K562 (cell line): ENCODE measurements at regions not wholly inside any gene's neighbourhood (a gene's known extent, or its start where the extent isn't known, plus 50 kb on each side); places are given as distances from the start of the nearest gene placed in this dataset.

Experiments
- ATAC-seq: fragments of 200-7000 bp; cut with Tn5 transposase; 3 replicates; pipeline ENCODE4 v1.9.1; 2020; ENCODE audit warnings: moderate library complexity
- BruUV-seq: library from RNA; stranded (reverse); fragments of 400-500 nt; replicated peaks from 2 replicates; lab custom pipeline; 2021; lab: Mats Ljungman, UMichigan
- CTCF ChIA-PET: fragments of 300-600 bp; formaldehyde crosslinking; extraction: SDS; loops from one replicate; lab custom pipeline; 2021; ENCODE audit warnings: low intra/inter-chr PET ratio; lab: Yijun Ruan, JAX
- POLR2A ChIA-PET: fragments of 300-600, 350-650 bp; sonication (Branson Sonifier 250); formaldehyde crosslinking; extraction: SDS; loops from one replicate; lab custom pipeline; 2021; ENCODE audit warnings: antibody characterized with exemption, inconsistent platforms; lab: Yijun Ruan, JAX
- DNase-seq, 4 experiments: peaks; one replicate each; pipeline versions ENCODE4 v3.0.0 to v3.0.0-alpha.2; 2011 to 2018; ENCODE audit warnings: low spot score in 3 of 4, mixed read lengths in 3 of 4; ENCODE audit errors: extremely low read depth in 1 of 4
- FAIRE-seq: peaks from 2 replicates; lab custom pipeline; 2011; peaks lifted over from hg19 to GRCh38; lab: Jason Lieb, UNC
- H2AFZ ChIP-seq: 2 replicates; pipeline ENCODE4 v1.6.0; 2011; ENCODE audit warnings: low read depth, low read length, control low read depth, inconsistent platforms
- H3K27ac ChIP-seq: fragments of 200-600 bp; 3 replicates; pipeline ENCODE4 v1.8.0; 2011; ENCODE audit warnings: low read depth, mild to moderate bottlenecking, control low read depth, inconsistent platforms, low read length, moderate library complexity, mixed read lengths; ENCODE audit errors: extremely low read depth
- H3K27me3 ChIP-seq, 2 experiments: fragments of 300-600 bp in 1 of 2; 2 replicates in 1 of 2; 3 replicates in 1 of 2; pipeline versions ENCODE4 v1.6.0 to v1.8.0; 2011; ENCODE audit warnings: inconsistent platforms in 2 of 2, low read length in 2 of 2, mild to moderate bottlenecking in 1 of 2, mixed read lengths in 1 of 2, moderate library complexity in 1 of 2; ENCODE audit not compliant: control insufficient read depth in 2 of 2, insufficient read depth in 2 of 2
- H3K36me3 ChIP-seq: fragments of 300-600 bp; 3 replicates; pipeline ENCODE4 v1.8.0; 2011; ENCODE audit warnings: mild to moderate bottlenecking, low read length, inconsistent platforms; ENCODE audit not compliant: control insufficient read depth, insufficient read depth
- H3K4me1 ChIP-seq, 2 experiments: fragments of 200-600 bp in 1 of 2; replicated peaks in 1 of 2; 2 replicates in 1 of 2; 3 replicates in 1 of 2; pipeline versions ENCODE4 v1.5.1 to v1.8.0; 2011; ENCODE audit warnings: inconsistent platforms in 2 of 2, low read length in 2 of 2, mild to moderate bottlenecking in 1 of 2, mixed read lengths in 1 of 2, moderate library complexity in 1 of 2; ENCODE audit not compliant: control insufficient read depth in 2 of 2, insufficient read depth in 2 of 2
- H3K4me2 ChIP-seq: 2 replicates; pipeline ENCODE4 v1.6.1; 2011; ENCODE audit warnings: low read length, control low read depth, inconsistent platforms, mixed read lengths; ENCODE audit not compliant: insufficient read depth
- H3K4me3 ChIP-seq: fragments of 200-600 bp; sonication (generic), shearing (Covaris generic); 2 replicates; pipeline ENCODE4 v1.5.1; 2016; ENCODE audit warnings: control low read depth, inconsistent platforms
- H3K79me2 ChIP-seq: fragments of 200-600 bp; 3 replicates; pipeline ENCODE4 v1.8.0; 2011; ENCODE audit warnings: low read length, inconsistent platforms; ENCODE audit not compliant: control insufficient read depth, insufficient read depth
- H3K9ac ChIP-seq, 2 experiments: 2 replicates each; pipeline versions ENCODE4 v1.6.0 to v1.6.1; 2011; ENCODE audit warnings: low read depth in 2 of 2, low read length in 2 of 2, control low read depth in 1 of 2, inconsistent platforms in 1 of 2, mild to moderate bottlenecking in 1 of 2, mixed read lengths in 1 of 2; ENCODE audit not compliant: insufficient read depth in 1 of 2
- H3K9me1 ChIP-seq: one replicate; pipeline ENCODE4 v1.6.0; 2011; ENCODE audit warnings: inconsistent platforms, mild to moderate bottlenecking, low read length, moderate library complexity; ENCODE audit not compliant: control insufficient read depth, insufficient read depth
- H3K9me3 ChIP-seq: replicated peaks from 2 replicates; pipeline ENCODE4 v1.5.1; 2011; ENCODE audit warnings: low read depth, low read length, inconsistent platforms; ENCODE audit not compliant: control insufficient read depth, insufficient read depth
- H4K20me1 ChIP-seq: replicated peaks from 2 replicates; pipeline ENCODE4 v1.6.1; 2011; ENCODE audit warnings: low read length, inconsistent platforms, mixed read lengths; ENCODE audit not compliant: control insufficient read depth, insufficient read depth
- BHLHE40 ChIP-seq: IDR thresholded peaks from 2 replicates; pipeline ENCODE4 v1.6.1; 2011; ENCODE audit warnings: low read length, improper control_type of control experiment
- GTF2E2 ChIP-seq: fragments of 200-800 bp; sonication (Bioruptor generic); IDR thresholded peaks from 2 replicates; pipeline ENCODE4 v1.6.1; 2016; ENCODE audit warnings: missing genetic modification characterization, missing compliant biosample characterization
- HDAC2 ChIP-seq: fragments of 450-650 bp; IDR thresholded peaks from 2 replicates; pipeline ENCODE4 v1.6.1; 2016; ENCODE audit warnings: mild to moderate bottlenecking
- HDGF ChIP-seq: fragments of 450-650 bp; IDR thresholded peaks from 2 replicates; pipeline ENCODE4 v1.6.1; 2016
- POLR2G ChIP-seq: fragments of 200-400 bp; formaldehyde crosslinking; IDR thresholded peaks from 2 replicates; pipeline ENCODE4 v1.6.1; 2017; ENCODE audit warnings: low read depth, mild to moderate bottlenecking, antibody characterized with exemption, low read length, moderate library complexity
- PURB ChIP-seq: sonication (generic); formaldehyde crosslinking; IDR thresholded peaks from 2 replicates; pipeline ENCODE4 v1.9.0; 2021; ENCODE audit warnings: low read depth, mild to moderate bottlenecking, missing genetic modification reagents
- RB1 ChIP-seq: fragments of 450-650 bp; IDR thresholded peaks from 2 replicates; pipeline ENCODE4 v1.6.1; 2017; ENCODE audit warnings: low read depth, mild to moderate bottlenecking
- RBM22 ChIP-seq: fragments of 200-400 bp; formaldehyde crosslinking; IDR thresholded peaks from 2 replicates; pipeline ENCODE4 v1.6.1; 2018; ENCODE audit warnings: low read length, low read depth; ENCODE audit not compliant: poor library complexity, severe bottlenecking
- ZBTB17 ChIP-seq: fragments of 450-650 bp; formaldehyde crosslinking; IDR thresholded peaks from 2 replicates; pipeline ENCODE4 v1.4.0; 2020; ENCODE audit warnings: mild to moderate bottlenecking
- ZNF511 ChIP-seq: sonication (generic); formaldehyde crosslinking; IDR thresholded peaks from 2 replicates; pipeline ENCODE4 v1.8.0; 2022; ENCODE audit warnings: mild to moderate bottlenecking, missing genetic modification reagents
- WGBS: fragments of 100-300 bp; shearing (Covaris generic); methylation state at CpG from one replicate; pipeline ENCODE4 v1.1.6; 2016; ENCODE audit warnings: low coverage, mixed read lengths; ENCODE audit not compliant: insufficient coverage; ENCODE audit errors: missing lambda C conversion rate; 5-methylcytosine and 5-hydroxymethylcytosine counted together
- in situ Hi-C: fragments of 300-500 bp; cut with MboI; formaldehyde crosslinking; loops from 4 replicates; pipeline ENCODE4 v1.15.0; 2018; ENCODE audit warnings: inconsistent platforms, mixed read lengths
- intact Hi-C: fragments of 100-400 bp; cut with micrococcal nuclease; formaldehyde crosslinking; loops from 2 replicates; pipeline ENCODE4 v1.14.2; 2022
- TF ChIP-seq, protein P1 (sequence below): fragments of 150-350 bp; conservative IDR thresholded peaks from 2 replicates; pipeline ENCODE4 v1.6.1; 2014; ENCODE audit warnings: low read length
- TF ChIP-seq, protein P2 (sequence below), 2 experiments: fragments of 200-800 bp in 1 of 2; sonication (Bioruptor generic) in 1 of 2; sonication (generic) in 1 of 2; formaldehyde crosslinking in 1 of 2; IDR thresholded peaks in 1 of 2; conservative IDR thresholded peaks in 1 of 2; 2 replicates each; pipeline versions ENCODE4 v1.5.0 to v1.6.1; 2016 to 2020; ENCODE audit warnings: missing compliant biosample characterization in 1 of 2, missing genetic modification characterization in 1 of 2, missing genetic modification reagents in 1 of 2
- TF ChIP-seq, protein P3 (sequence below): fragments of 450-650 bp; IDR thresholded peaks from 2 replicates; pipeline ENCODE4 v1.6.1; 2017; ENCODE audit warnings: antibody characterized with exemption, mild to moderate bottlenecking

- TF ChIP-seq RBM22: no peak
These were observed 163.5 kb upstream of the EGFLAM start (continued) for GRCh38 chr5:38094889-38095288.

GRCh38 chr5:38093855-38094254 is 164.5 kb upstream of the EGFLAM start:
- WGBS: 0% methylated on average over 4 of the region's 4 CpGs
- no peak overlapping the region for H3K4me2 ChIP-seq
- no peaks in the 10 kb centered on the region for H4K20me1 ChIP-seq
- H3K9ac ChIP-seq: no peak overlapping the region
- H3K36me3 ChIP-seq: no peaks in the 10 kb centered on the region
- in situ Hi-C loops (no loop called here), intact Hi-C loops (no loop called here)
- H3K27ac ChIP-seq: no peak overlapping the region
- H3K9me1 ChIP-seq: no peaks in the 10 kb centered on the region
- peaks cover 0 to 5% of the 10 kb centered on the region in 2 experiments; a peak in 2 of 5 replicates for H3K27me3 ChIP-seq
- no TSS peak for BruUV-seq
- H3K4me3 ChIP-seq: no peak overlapping the region
- POLR2A ChIA-PET: interaction anchor here (1.1 kb wide), 1 partner anchor 13 kb away, joined by 3 read pairs; no protein-coding TSS in a partner anchor
- no peak overlapping the region for H2AFZ ChIP-seq
- H3K4me1 ChIP-seq: no peaks in the 10 kb centered on the region
- no peaks in the 10 kb centered on the region for H3K79me2 ChIP-seq
- H3K9me3 ChIP-seq: no peaks in the 10 kb centered on the region
- TF ChIP-seq HDAC2: no peak
- TF ChIP-seq GTF2E2 (tag): no peak
- no peak for TF ChIP-seq PURB (CRISPR knock-in tag)
- TF ChIP-seq ZNF511 (CRISPR knock-in tag): no peak
- no peak for TF ChIP-seq BHLHE40
- TF ChIP-seq, protein P1, sequence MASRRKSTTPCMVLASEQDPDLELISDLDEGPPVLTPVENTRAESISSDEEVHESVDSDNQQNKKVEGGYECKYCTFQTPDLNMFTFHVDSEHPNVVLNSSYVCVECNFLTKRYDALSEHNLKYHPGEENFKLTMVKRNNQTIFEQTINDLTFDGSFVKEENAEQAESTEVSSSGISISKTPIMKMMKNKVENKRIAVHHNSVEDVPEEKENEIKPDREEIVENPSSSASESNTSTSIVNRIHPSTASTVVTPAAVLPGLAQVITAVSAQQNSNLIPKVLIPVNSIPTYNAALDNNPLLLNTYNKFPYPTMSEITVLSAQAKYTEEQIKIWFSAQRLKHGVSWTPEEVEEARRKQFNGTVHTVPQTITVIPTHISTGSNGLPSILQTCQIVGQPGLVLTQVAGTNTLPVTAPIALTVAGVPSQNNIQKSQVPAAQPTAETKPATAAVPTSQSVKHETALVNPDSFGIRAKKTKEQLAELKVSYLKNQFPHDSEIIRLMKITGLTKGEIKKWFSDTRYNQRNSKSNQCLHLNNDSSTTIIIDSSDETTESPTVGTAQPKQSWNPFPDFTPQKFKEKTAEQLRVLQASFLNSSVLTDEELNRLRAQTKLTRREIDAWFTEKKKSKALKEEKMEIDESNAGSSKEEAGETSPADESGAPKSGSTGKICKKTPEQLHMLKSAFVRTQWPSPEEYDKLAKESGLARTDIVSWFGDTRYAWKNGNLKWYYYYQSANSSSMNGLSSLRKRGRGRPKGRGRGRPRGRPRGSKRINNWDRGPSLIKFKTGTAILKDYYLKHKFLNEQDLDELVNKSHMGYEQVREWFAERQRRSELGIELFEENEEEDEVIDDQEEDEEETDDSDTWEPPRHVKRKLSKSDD: no peak
- TF ChIP-seq POLR2G: no peak
- TF ChIP-seq, protein P2, sequence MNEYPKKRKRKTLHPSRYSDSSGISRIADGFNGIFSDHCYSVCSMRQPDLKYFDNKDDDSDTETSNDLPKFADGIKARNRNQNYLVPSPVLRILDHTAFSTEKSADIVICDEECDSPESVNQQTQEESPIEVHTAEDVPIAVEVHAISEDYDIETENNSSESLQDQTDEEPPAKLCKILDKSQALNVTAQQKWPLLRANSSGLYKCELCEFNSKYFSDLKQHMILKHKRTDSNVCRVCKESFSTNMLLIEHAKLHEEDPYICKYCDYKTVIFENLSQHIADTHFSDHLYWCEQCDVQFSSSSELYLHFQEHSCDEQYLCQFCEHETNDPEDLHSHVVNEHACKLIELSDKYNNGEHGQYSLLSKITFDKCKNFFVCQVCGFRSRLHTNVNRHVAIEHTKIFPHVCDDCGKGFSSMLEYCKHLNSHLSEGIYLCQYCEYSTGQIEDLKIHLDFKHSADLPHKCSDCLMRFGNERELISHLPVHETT (CRISPR knock-in tag; conservative IDR thresholded peaks at IDR 0.05 in 1 of 2, IDR thresholded peaks at IDR 0.05 in 1 of 2): no peak
- TF ChIP-seq, protein P3, sequence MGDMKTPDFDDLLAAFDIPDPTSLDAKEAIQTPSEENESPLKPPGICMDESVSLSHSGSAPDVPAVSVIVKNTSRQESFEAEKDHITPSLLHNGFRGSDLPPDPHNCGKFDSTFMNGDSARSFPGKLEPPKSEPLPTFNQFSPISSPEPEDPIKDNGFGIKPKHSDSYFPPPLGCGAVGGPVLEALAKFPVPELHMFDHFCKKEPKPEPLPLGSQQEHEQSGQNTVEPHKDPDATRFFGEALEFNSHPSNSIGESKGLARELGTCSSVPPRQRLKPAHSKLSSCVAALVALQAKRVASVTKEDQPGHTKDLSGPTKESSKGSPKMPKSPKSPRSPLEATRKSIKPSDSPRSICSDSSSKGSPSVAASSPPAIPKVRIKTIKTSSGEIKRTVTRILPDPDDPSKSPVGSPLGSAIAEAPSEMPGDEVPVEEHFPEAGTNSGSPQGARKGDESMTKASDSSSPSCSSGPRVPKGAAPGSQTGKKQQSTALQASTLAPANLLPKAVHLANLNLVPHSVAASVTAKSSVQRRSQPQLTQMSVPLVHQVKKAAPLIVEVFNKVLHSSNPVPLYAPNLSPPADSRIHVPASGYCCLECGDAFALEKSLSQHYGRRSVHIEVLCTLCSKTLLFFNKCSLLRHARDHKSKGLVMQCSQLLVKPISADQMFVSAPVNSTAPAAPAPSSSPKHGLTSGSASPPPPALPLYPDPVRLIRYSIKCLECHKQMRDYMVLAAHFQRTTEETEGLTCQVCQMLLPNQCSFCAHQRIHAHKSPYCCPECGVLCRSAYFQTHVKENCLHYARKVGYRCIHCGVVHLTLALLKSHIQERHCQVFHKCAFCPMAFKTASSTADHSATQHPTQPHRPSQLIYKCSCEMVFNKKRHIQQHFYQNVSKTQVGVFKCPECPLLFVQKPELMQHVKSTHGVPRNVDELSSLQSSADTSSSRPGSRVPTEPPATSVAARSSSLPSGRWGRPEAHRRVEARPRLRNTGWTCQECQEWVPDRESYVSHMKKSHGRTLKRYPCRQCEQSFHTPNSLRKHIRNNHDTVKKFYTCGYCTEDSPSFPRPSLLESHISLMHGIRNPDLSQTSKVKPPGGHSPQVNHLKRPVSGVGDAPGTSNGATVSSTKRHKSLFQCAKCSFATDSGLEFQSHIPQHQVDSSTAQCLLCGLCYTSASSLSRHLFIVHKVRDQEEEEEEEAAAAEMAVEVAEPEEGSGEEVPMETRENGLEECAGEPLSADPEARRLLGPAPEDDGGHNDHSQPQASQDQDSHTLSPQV: no peak
- no peak for TF ChIP-seq ZBTB17
- no peak for TF ChIP-seq HDGF
- no peak for TF ChIP-seq RB1
- no peak for FAIRE-seq
- no peak for ATAC-seq
- CTCF ChIA-PET: no interaction called here
- DNase-seq: no peak
